Endothelial cell (in vitro differentiated cells): ENCODE measurements at regions not wholly inside any gene's neighbourhood (a gene's known extent, or its start where the extent isn't known, plus 50 kb on each side); places are given as distances from the start of the nearest gene placed in this dataset.

Experiments used
- DNase-seq: peaks from one replicate; pipeline ENCODE4 v3.0.0; 2021; ENCODE audit warnings: low spot score
- H3K27ac Mint-ChIP-seq: one replicate; pipeline ENCODE4 v1.8.0; 2021; ENCODE audit warnings: mixed read lengths, inconsistent platforms; ENCODE audit not compliant: unreplicated experiment
- H3K27me3 Mint-ChIP-seq: one replicate; pipeline ENCODE4 v1.8.0; 2021; ENCODE audit warnings: mild to moderate bottlenecking, moderate library complexity, mixed read lengths, inconsistent platforms; ENCODE audit not compliant: unreplicated experiment
- H3K36me3 Mint-ChIP-seq: one replicate; pipeline ENCODE4 v1.8.0; 2021; ENCODE audit warnings: mild to moderate bottlenecking, low read depth, mixed read lengths, inconsistent platforms; ENCODE audit not compliant: unreplicated experiment
- H3K4me1 Mint-ChIP-seq: one replicate; pipeline ENCODE4 v1.8.0; 2021; ENCODE audit warnings: mild to moderate bottlenecking, mixed read lengths, inconsistent platforms; ENCODE audit not compliant: unreplicated experiment
- H3K4me3 Mint-ChIP-seq: one replicate; pipeline ENCODE4 v1.8.0; 2021; ENCODE audit warnings: mild to moderate bottlenecking, mixed read lengths, inconsistent platforms; ENCODE audit not compliant: unreplicated experiment
- H3K9me3 Mint-ChIP-seq: one replicate; pipeline ENCODE4 v1.8.0; 2021; ENCODE audit warnings: mixed read lengths, inconsistent platforms; ENCODE audit not compliant: unreplicated experiment
- TF ChIP-seq, protein P1 (sequence below): fragments of 200-600 bp; sonication (generic); IDR thresholded peaks from one replicate; pipeline ENCODE4 v1.5.0; 2021; ENCODE audit warnings: antibody characterized with exemption; ENCODE audit not compliant: unreplicated experiment

DNA sequence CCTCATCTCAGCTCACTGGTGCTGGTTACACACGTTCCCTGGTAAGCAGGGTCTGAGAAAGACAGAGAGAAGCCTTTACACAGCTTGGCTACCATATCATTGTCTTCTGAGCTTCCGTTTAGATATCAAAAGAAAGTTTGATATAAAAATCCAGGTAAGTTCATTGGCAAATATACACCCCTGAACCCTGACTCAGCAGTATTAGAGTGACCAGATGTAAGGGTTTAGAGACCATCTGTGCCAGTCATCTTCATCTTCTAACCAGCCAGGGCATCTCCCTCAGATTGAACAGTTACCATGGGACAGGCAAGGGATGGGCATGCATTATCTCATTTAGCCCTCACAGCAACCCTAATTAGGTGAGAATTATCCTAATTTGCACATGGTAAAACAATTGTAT, 232.1 kb downstream of the MED10 start:
- Mint-ChIP-seq H3K4me3 (no peak overlapping the region), H3K27me3 (no peaks in the 10 kb centered on the region), H3K27ac (no peak overlapping the region), H3K36me3 (no peaks in the 10 kb centered on the region), H3K4me1 (no peaks in the 10 kb centered on the region), H3K9me3 (no peaks in the 10 kb centered on the region)
- TF ChIP-seq, protein P1, sequence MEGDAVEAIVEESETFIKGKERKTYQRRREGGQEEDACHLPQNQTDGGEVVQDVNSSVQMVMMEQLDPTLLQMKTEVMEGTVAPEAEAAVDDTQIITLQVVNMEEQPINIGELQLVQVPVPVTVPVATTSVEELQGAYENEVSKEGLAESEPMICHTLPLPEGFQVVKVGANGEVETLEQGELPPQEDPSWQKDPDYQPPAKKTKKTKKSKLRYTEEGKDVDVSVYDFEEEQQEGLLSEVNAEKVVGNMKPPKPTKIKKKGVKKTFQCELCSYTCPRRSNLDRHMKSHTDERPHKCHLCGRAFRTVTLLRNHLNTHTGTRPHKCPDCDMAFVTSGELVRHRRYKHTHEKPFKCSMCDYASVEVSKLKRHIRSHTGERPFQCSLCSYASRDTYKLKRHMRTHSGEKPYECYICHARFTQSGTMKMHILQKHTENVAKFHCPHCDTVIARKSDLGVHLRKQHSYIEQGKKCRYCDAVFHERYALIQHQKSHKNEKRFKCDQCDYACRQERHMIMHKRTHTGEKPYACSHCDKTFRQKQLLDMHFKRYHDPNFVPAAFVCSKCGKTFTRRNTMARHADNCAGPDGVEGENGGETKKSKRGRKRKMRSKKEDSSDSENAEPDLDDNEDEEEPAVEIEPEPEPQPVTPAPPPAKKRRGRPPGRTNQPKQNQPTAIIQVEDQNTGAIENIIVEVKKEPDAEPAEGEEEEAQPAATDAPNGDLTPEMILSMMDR = no peak
- DNase-seq = no peak

DNA sequence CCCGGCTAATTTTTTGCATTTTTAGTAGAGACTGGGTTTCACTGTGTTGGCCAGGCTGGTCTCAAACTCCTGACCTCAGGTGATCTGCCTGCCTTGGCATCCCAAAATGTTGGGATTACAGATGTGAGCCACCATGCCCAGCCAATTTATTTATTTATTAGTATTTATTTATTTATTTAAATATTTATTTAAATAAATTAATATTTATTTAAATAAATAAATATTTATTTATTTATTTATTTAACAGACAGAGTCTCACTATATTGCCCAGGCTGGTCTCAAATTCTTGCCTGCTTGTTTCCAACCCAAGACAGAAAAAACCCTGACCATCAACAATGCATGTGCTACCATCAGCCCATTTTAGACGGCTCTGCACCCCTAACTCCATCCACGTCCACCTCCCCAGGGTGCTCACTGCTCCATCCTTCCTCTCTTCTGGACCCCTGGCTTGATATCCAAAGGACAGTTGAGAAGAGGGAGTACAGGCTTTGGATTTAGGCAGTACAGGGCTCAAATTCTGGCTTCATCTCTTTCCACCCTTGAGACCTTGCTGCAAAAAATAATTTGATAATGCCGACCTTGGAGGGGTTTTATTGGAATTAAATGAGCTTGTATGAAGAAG, 232.6 kb downstream of the MED10 start:
- H3K27ac Mint-ChIP-seq = no peak overlapping the region
- no peak for DNase-seq
- TF ChIP-seq, protein P1 = no peak
- no peak overlapping the region for H3K4me3 Mint-ChIP-seq
- no peaks in the 10 kb centered on the region for H3K9me3 Mint-ChIP-seq
- H3K4me1 Mint-ChIP-seq = no peaks in the 10 kb centered on the region
- H3K27me3 Mint-ChIP-seq = no peaks in the 10 kb centered on the region
- no peaks in the 10 kb centered on the region for H3K36me3 Mint-ChIP-seq

DNA sequence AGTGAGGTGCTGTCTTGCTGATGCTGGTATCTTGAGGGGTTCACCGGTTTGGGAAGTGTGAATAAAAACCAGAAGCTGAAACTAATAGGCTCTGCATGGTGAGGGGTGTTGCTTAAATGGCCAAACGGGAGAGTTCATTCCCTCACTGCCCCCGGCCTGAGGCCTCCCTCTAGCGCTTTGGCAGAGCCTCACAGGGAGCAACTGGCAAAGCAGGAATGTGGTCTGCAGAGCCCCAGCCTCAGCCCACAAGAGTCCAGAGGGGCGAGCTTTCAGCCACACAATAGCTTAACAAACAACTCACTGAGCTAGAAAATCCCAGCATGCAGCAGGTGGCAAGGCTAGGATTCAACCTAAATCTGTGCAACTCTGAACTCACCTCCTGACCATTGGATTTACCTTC, 234.8 kb downstream of the MED10 start:
- Mint-ChIP-seq H3K27me3 (no peaks in the 10 kb centered on the region), H3K9me3 (no peaks in the 10 kb centered on the region), H3K4me1 (no peaks in the 10 kb centered on the region), H3K4me3 (no peak overlapping the region), H3K36me3 (no peaks in the 10 kb centered on the region), H3K27ac (no peak overlapping the region)
- TF ChIP-seq, protein P1 = no peak
- DNase-seq = no peak

DNA sequence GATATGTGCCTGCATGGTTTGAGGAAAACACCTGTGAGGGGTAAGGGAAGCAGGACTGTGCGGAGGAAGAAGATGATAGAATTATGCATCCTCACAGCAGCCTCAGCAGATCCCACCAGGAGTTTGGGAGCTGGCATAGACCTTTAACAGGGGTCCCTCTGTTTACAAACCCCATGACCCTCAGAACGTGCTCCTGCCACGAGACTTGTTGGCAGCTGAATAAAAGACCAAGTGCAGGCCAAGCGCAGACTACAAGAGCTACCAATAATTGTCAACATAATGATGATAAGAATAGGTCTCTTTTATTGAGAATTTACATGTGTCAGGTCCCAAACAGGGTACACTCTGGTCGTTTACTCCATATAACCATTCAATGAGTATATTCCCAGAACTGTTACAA, 236.0 kb downstream of the MED10 start:
- Mint-ChIP-seq H3K27ac (no peak overlapping the region), H3K4me1 (no peaks in the 10 kb centered on the region), H3K4me3 (no peak overlapping the region), H3K27me3 (no peaks in the 10 kb centered on the region), H3K9me3 (no peaks in the 10 kb centered on the region), H3K36me3 (no peaks in the 10 kb centered on the region)
- no peak for DNase-seq
- TF ChIP-seq, protein P1 = no peak

DNA sequence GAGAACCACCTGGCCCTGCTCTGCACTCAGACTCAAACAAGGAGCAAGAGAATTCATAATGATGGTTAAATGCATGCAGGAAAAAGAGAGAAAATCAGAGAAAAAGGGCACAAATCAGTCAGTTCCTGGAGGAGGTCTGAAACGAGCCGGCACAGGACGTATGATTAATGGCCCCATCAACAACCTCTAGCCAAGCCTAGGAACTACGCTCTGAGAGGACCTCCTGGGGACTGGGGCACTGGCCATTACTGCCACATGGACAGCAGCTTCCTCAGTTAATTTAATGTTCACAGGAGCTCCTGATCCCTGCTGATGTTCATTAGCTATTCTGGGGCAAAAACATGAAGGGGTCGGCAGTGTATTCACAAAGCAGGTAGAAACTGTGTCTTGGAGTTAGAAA, 238.1 kb downstream of the MED10 start:
- Mint-ChIP-seq H3K36me3 (no peaks in the 10 kb centered on the region), H3K4me1 (no peaks in the 10 kb centered on the region), H3K9me3 (no peaks in the 10 kb centered on the region), H3K27me3 (no peaks in the 10 kb centered on the region), H3K27ac (no peak overlapping the region), H3K4me3 (no peak overlapping the region)
- DNase-seq = no peak
- TF ChIP-seq, protein P1 = no peak
